HCT116 (cell line): ENCODE measurements at regions not wholly inside any gene's neighbourhood (a gene's known extent, or its start where the extent isn't known, plus 50 kb on each side); places are given as distances from the start of the nearest gene placed in this dataset.
A peak's percentile ranks its signal among the peaks of the same experiment; 100 is the strongest.

Experiments used
- ATAC-seq: fragments of 200-7000 bp; cut with Tn5 transposase; 2 replicates; pipeline ENCODE4 v1.9.1; 2020; ENCODE audit warnings: mild to moderate bottlenecking, moderate library complexity
- BruUV-seq: library from RNA; stranded (reverse); fragments of 400-500 nt; replicated peaks from 2 replicates; lab custom pipeline; 2021; lab: Mats Ljungman, UMichigan
- CTCF ChIA-PET: fragments of 300-600 bp; sonication (Branson Sonifier 250); formaldehyde crosslinking; loops from one replicate; lab custom pipeline; 2021; ENCODE audit warnings: antibody characterized with exemption; lab: Charles Lee
- POLR2A ChIA-PET: fragments of 300-600, 350-600 bp; sonication (Branson Sonifier 250); formaldehyde crosslinking; loops from one replicate; lab custom pipeline; 2021; ENCODE audit warnings: antibody characterized with exemption; lab: Charles Lee
- RAD21 ChIA-PET, 2 experiments: fragments of 300-600 bp; sonication (Branson Sonifier 250); formaldehyde crosslinking; loops; one replicate each; lab custom pipeline; 2023; ENCODE audit warnings: low total read pairs in 2 of 2; ENCODE audit not compliant: uncharacterized antibody in 2 of 2, unreplicated experiment in 2 of 2, low non-redundant PET in 1 of 2; lab: Charles Lee
- DNase-seq: peaks from one replicate; pipeline ENCODE4 v3.0.0-alpha.2; 2010; ENCODE audit warnings: low read depth, low spot score
- H2AFZ ChIP-seq: fragments of 200-600 bp; shearing (Covaris generic), sonication (generic); 2 replicates; pipeline ENCODE4 v1.6.1; 2017; ENCODE audit warnings: low read depth, mixed run types, mixed read lengths, antibody characterized with exemption, low read length; ENCODE audit not compliant: poor library complexity, severe bottlenecking
- H3K27ac ChIP-seq: 2 replicates; pipeline ENCODE4 v1.5.1; 2012; ENCODE audit warnings: low read depth, low read length
- H3K27me3 ChIP-seq: fragments of 200-600 bp; sonication (generic); 2 replicates; pipeline ENCODE4 v1.6.1; 2016; ENCODE audit warnings: mixed run types, low read length, mixed read lengths; ENCODE audit not compliant: insufficient read depth
- H3K36me3 ChIP-seq, 2 experiments: fragments of 200-500 bp in 1 of 2; fragments of 200-600 bp in 1 of 2; sonication (Bioruptor generic) in 1 of 2; sonication (generic) in 1 of 2; 2 replicates each; pipeline versions ENCODE4 v1.5.1 to v1.6.1; 2014 to 2016; ENCODE audit warnings: low read length in 2 of 2, inconsistent platforms in 1 of 2, mixed read lengths in 1 of 2, mixed run types in 1 of 2; ENCODE audit not compliant: insufficient read depth in 2 of 2, control insufficient read depth in 1 of 2
- H3K4me1 ChIP-seq, 2 experiments: fragments of 200-600 bp in 1 of 2; sonication (generic) in 1 of 2; 2 replicates each; pipeline versions ENCODE4 v1.5.1 to v1.6.1; 2012 to 2017; ENCODE audit warnings: low read length in 2 of 2, inconsistent platforms in 1 of 2, mild to moderate bottlenecking in 1 of 2, mixed read lengths in 1 of 2, mixed run types in 1 of 2, moderate library complexity in 1 of 2; ENCODE audit not compliant: insufficient read depth in 2 of 2, control insufficient read depth in 1 of 2
- H3K4me2 ChIP-seq: fragments of 200-600 bp; sonication (generic); 2 replicates; pipeline ENCODE4 v1.6.1; 2017; ENCODE audit warnings: mixed run types, low read length, mixed read lengths
- H3K4me3 ChIP-seq, 2 experiments: fragments of 200-600 bp in 1 of 2; sonication (generic) in 1 of 2; replicated peaks in 1 of 2; 2 replicates each; pipeline ENCODE4 v1.5.1; 2011 to 2016; ENCODE audit warnings: low read length in 2 of 2, control low read depth in 1 of 2, low read depth in 1 of 2, mild to moderate bottlenecking in 1 of 2, mixed read lengths in 1 of 2, mixed run types in 1 of 2
- H3K79me2 ChIP-seq: fragments of 200-600 bp; sonication (generic); 2 replicates; pipeline ENCODE4 v1.6.1; 2017; ENCODE audit warnings: mild to moderate bottlenecking, mixed run types, low read length, moderate library complexity, mixed read lengths; ENCODE audit not compliant: insufficient read depth
- H3K9ac ChIP-seq: fragments of 200-600 bp; sonication (generic); 2 replicates; pipeline ENCODE4 v1.6.1; 2016; ENCODE audit warnings: low read length, mixed read lengths
- H3K9me2 ChIP-seq: fragments of 200-600 bp; sonication (generic), shearing (Covaris generic); 2 replicates; pipeline ENCODE4 v1.6.1; 2017; ENCODE audit warnings: mixed run types, mild to moderate bottlenecking, moderate library complexity; ENCODE audit not compliant: insufficient read depth
- H3K9me3 ChIP-seq, 2 experiments: fragments of 200-500 bp in 1 of 2; fragments of 200-600 bp in 1 of 2; sonication (Bioruptor generic) in 1 of 2; sonication (generic) in 1 of 2; 2 replicates each; pipeline ENCODE4 v1.6.1; 2014 to 2017; ENCODE audit warnings: low read length in 2 of 2, mixed read lengths in 2 of 2, inconsistent platforms in 1 of 2, low read depth in 1 of 2, mild to moderate bottlenecking in 1 of 2, mixed run types in 1 of 2, moderate library complexity in 1 of 2; ENCODE audit not compliant: control insufficient read depth in 1 of 2, insufficient read depth in 1 of 2
- H4K20me1 ChIP-seq: fragments of 200-600 bp; sonication (generic), shearing (Covaris generic); 2 replicates; pipeline ENCODE4 v1.6.1; 2017; ENCODE audit warnings: mixed run types, mild to moderate bottlenecking, moderate library complexity; ENCODE audit not compliant: insufficient read depth
- ATF3 ChIP-seq: IDR thresholded peaks from 2 replicates; pipeline ENCODE4 v1.6.1; 2012
- CBX3 ChIP-seq: IDR thresholded peaks from 2 replicates; pipeline ENCODE4 v1.6.1; 2012; ENCODE audit warnings: low read depth
- CEBPB ChIP-seq: IDR thresholded peaks from 2 replicates; pipeline ENCODE4 v1.6.1; 2012; ENCODE audit warnings: low read depth
- EGR1 ChIP-seq: IDR thresholded peaks from 2 replicates; pipeline ENCODE4 v1.6.1; 2012; ENCODE audit warnings: low read depth
- ELF1 ChIP-seq: IDR thresholded peaks from 2 replicates; pipeline ENCODE4 v1.6.1; 2012; ENCODE audit warnings: low read depth, borderline replicate concordance
- EZH2 ChIP-seq: fragments of 200-600 bp; sonication (generic); IDR thresholded peaks from 2 replicates; pipeline ENCODE4 v1.6.1; 2017; ENCODE audit warnings: antibody characterized with exemption, mixed run types
- EZH2phosphoT487 ChIP-seq: fragments of 200-600 bp; IDR thresholded peaks from 2 replicates; pipeline ENCODE4 v1.6.1; 2018; ENCODE audit warnings: antibody characterized with exemption, borderline replicate concordance
- JUND ChIP-seq: IDR thresholded peaks from 2 replicates; pipeline ENCODE4 v1.6.1; 2012
- POLR2A ChIP-seq: IDR thresholded peaks from 2 replicates; pipeline ENCODE4 v1.7.0; 2011; ENCODE audit warnings: borderline replicate concordance; ENCODE audit not compliant: insufficient read depth, insufficient read length; ENCODE audit errors: extremely low read depth
- POLR2AphosphoS5 ChIP-seq: IDR thresholded peaks from 2 replicates; pipeline ENCODE4 v1.6.1; 2011; ENCODE audit warnings: mild to moderate bottlenecking, low read depth, low read length, moderate library complexity
- REST ChIP-seq: IDR thresholded peaks from 2 replicates; pipeline ENCODE4 v1.6.1; 2012; ENCODE audit warnings: low read depth
- SIN3A ChIP-seq: IDR thresholded peaks from 2 replicates; pipeline ENCODE4 v1.6.1; 2012; ENCODE audit warnings: low read depth
- SP1 ChIP-seq: IDR thresholded peaks from 2 replicates; pipeline ENCODE4 v1.6.1; 2012; ENCODE audit warnings: low read depth
- TCF7L2 ChIP-seq: IDR thresholded peaks from 2 replicates; pipeline ENCODE4 v1.7.0; 2011; ENCODE audit warnings: borderline replicate concordance, inconsistent platforms; ENCODE audit not compliant: insufficient read depth, insufficient read length; ENCODE audit errors: extremely low read depth
- YY1 ChIP-seq: IDR thresholded peaks from 2 replicates; pipeline ENCODE4 v1.6.1; 2011; ENCODE audit warnings: low read length, low read depth, moderate library complexity, mild to moderate bottlenecking; ENCODE audit not compliant: insufficient replicate concordance; ENCODE audit errors: extremely low read depth
- ZFX ChIP-seq: fragments of 450-650 bp; IDR thresholded peaks from 2 replicates; pipeline ENCODE4 v1.6.1; 2017
- intact Hi-C: fragments of 100-400 bp; cut with micrococcal nuclease; formaldehyde crosslinking; loops from 2 replicates; pipeline ENCODE4 v1.10.0; 2022
- TF ChIP-seq, protein P1 (sequence below): IDR thresholded peaks from 2 replicates; pipeline ENCODE4 v1.6.1; 2011; ENCODE audit warnings: mild to moderate bottlenecking, low read length, moderate library complexity; ENCODE audit not compliant: insufficient replicate concordance; ENCODE audit errors: extremely low read depth
- TF ChIP-seq, protein P2 (sequence below): IDR thresholded peaks from 2 replicates; pipeline ENCODE4 v1.6.1; 2012

- TF ChIP-seq SIN3A = peak; percentile 28; the same call in 1 of the 2 replicates
- no peak for TF ChIP-seq EZH2phosphoT487
- TF ChIP-seq ATF3 = no peak
- TF ChIP-seq POLR2A = peak; percentile 53
- TF ChIP-seq, all 23 proteins: peak for 10
Measured at GRCh38 chr2:64751286-64752260, 97.9 kb upstream of the SERTAD2 start (continued).

- ChIA-PET CTCF (no interaction called here), RAD21 (no interaction called here), POLR2A (interaction anchor here (1.4 kb wide), 1 partner anchor 8 kb away, joined by 3 read pairs; no protein-coding TSS in a partner anchor)
- Histone ChIP-seq H3K79me2 (peaks cover 15% of the 10 kb centered on the region), H3K4me2 (peak overlapping the region; percentile 92), H3K9me2 (no peaks in the 10 kb centered on the region), H3K4me3 (0 out of 4 replicates have a peak overlapping the region, but pooled peaks of 1 of the 2 experiments have one; percentile 5), H3K4me1 (peaks cover 30 to 38% of the 10 kb centered on the region in 2 experiments), H3K9me3 (peaks cover 0 to 6% of the 10 kb centered on the region in 2 experiments; a peak in 1 of 4 replicates), H2AFZ (peak overlapping the region; percentile 72), H3K27me3 (no peaks in the 10 kb centered on the region), H3K36me3 (no peaks in the 10 kb centered on the region), H4K20me1 (no peaks in the 10 kb centered on the region), H3K9ac (peak overlapping the region; percentile 92), H3K27ac (peak overlapping the region; percentile 93)
- ATAC-seq (no peak), DNase-seq (no peak)
- intact Hi-C loops = no loop called here
- BruUV-seq = no TSS peak
- TF ChIP-seq, protein P1, sequence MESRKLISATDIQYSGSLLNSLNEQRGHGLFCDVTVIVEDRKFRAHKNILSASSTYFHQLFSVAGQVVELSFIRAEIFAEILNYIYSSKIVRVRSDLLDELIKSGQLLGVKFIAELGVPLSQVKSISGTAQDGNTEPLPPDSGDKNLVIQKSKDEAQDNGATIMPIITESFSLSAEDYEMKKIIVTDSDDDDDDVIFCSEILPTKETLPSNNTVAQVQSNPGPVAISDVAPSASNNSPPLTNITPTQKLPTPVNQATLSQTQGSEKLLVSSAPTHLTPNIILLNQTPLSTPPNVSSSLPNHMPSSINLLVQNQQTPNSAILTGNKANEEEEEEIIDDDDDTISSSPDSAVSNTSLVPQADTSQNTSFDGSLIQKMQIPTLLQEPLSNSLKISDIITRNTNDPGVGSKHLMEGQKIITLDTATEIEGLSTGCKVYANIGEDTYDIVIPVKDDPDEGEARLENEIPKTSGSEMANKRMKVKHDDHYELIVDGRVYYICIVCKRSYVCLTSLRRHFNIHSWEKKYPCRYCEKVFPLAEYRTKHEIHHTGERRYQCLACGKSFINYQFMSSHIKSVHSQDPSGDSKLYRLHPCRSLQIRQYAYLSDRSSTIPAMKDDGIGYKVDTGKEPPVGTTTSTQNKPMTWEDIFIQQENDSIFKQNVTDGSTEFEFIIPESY = no peak
- TF ChIP-seq YY1 (no peak), REST (no peak), POLR2A (no peak), CBX3 (no peak), TCF7L2 (no peak), ZFX (no peak), CEBPB (no peak), POLR2AphosphoS5 (no peak), ELF1 (no peak), EGR1 (no peak), EZH2phosphoT487 (no peak), SP1 (no peak), SIN3A (no peak), JUND (no peak), EZH2 (no peak)
- TF ChIP-seq, protein P2, sequence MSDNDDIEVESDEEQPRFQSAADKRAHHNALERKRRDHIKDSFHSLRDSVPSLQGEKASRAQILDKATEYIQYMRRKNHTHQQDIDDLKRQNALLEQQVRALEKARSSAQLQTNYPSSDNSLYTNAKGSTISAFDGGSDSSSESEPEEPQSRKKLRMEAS = no peak
Measured at GRCh38 chr2:64753399-64753798, 99.7 kb upstream of the SERTAD2 start.
